Fibroblast of lung (primary cell): ENCODE measurements at regions not wholly inside any gene's neighbourhood (a gene's known extent, or its start where the extent isn't known, plus 50 kb on each side); places are given as distances from the start of the nearest gene placed in this dataset.

Experiments
- CTCF ChIP-seq, 2 donors: IDR thresholded peaks in 1 of 2; conservative IDR thresholded peaks in 1 of 2; 1 replicate in 1 of 2; 2 replicates in 1 of 2; pipeline ENCODE4 v1.5.1; 2011 to 2012; ENCODE audit warnings: low read length in 2 of 2, control low read depth in 1 of 2, inconsistent platforms in 1 of 2, low read depth in 1 of 2, mild to moderate bottlenecking in 1 of 2
- EZH2 ChIP-seq: IDR thresholded peaks from 2 replicates; pipeline ENCODE4 v1.5.1; 2012; ENCODE audit warnings: low read length, control low read depth, mild to moderate bottlenecking; ENCODE audit errors: missing control alignments

GRCh38 chr3:5295191-5295690 is 107.7 kb downstream of the EDEM1 start:
- TF ChIP-seq CTCF (conservative IDR thresholded peaks at IDR 0.05 in 1 of 2, IDR thresholded peaks at IDR 0.05 in 1 of 2; ENCODE audit: low read depth in 1 of 2, low read length in 2 of 2), result no peak
- TF ChIP-seq EZH2, result no peak
